ENCODE measurements at regions not wholly inside any gene's neighbourhood (a gene's known extent, or its start where the extent isn't known, plus 50 kb on each side); places are given as distances from the start of the nearest gene placed in this dataset.

DNA sequence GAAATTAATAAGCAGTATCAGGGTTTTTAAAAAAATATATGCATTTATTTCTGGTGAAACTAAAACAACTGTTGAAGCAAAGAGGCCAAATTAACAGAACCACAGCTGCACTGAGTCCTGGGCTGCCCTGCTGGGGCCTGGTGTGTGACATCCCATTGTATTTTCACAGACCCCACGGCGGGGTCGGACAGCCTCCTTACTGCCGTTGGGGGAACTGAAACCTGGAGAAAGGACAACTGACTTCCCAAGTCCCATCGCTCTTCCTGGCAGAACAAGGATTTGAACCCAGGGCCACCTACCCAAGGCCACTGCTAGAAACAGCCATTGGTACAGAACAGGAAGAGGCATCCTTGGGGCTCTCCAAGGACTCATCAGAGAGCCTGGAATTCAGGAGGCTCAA is 114.8 kb upstream of the SFSWAP start:
- TF ChIP-seq POLR2A (IDR thresholded peaks at IDR 0.05; ENCODE audit: low read length): no peak
- no peak for TF ChIP-seq GATA1 (IDR thresholded peaks at IDR 0.05; ENCODE audit: low read depth, low read length)
